ENCODE measurements at regions not wholly inside any gene's neighbourhood (a gene's known extent, or its start where the extent isn't known, plus 50 kb on each side); places are given as distances from the start of the nearest gene placed in this dataset.

DNA sequence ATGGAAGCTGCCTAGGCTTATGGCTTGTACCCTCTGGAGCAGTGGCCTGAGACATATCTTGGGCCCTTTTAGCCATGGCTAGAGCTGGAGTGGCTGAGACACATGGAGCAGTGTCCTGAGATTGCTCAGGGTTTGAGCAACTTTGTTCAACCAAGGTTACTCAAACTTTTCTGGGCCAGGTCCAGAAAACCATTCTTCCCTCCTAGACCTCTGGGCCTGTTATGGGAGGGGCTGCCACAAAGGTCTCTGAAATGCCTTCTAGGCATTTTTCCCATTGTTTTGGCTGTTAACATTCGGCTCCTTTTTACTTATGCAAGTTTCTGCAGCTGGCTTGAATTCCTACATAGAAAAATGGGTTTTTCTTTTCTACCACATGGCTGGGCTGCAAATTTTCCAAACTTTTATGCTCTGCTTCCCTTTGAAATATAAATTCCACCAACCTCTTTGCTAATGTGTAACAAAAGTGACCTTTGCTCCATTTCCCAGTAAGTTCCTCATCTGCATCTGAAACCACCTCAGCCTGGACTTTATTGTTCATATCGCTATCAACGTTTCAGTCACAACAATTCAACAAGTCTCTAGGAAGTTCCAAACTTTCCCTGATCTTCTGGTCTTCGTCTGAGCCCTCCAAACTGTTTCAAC is 84.9 kb upstream of the MAP4K3 start:
- TF ChIP-seq SIRT6 (IDR thresholded peaks at IDR 0.05; ENCODE audit: low read length), result no peak
- no peak for TF ChIP-seq SUZ12 (IDR thresholded peaks at IDR 0.05; ENCODE audit: low read length)
- TF ChIP-seq ZNF274 (IDR thresholded peaks at IDR 0.05; ENCODE audit: borderline replicate concordance, extremely low read depth, low read length), result no peak
- no peak for TF ChIP-seq TAF7 (optimal IDR thresholded peaks at IDR 0.05; ENCODE audit: borderline replicate concordance, low read depth, low read length)
- no peak for TF ChIP-seq RNF2 (IDR thresholded peaks at IDR 0.05; ENCODE audit: borderline replicate concordance, low read depth, low read length, missing control alignments, poor library complexity, severe bottlenecking)
- TF ChIP-seq CHD2 (IDR thresholded peaks at IDR 0.05; ENCODE audit: low read length), result no peak
- TF ChIP-seq RBBP5 (IDR thresholded peaks at IDR 0.05; ENCODE audit: borderline replicate concordance, low read depth, low read length), result no peak
- no peak for TF ChIP-seq BRCA1 (IDR thresholded peaks at IDR 0.05; ENCODE audit: low read depth, low read length)
- TF ChIP-seq EGR1 (IDR thresholded peaks at IDR 0.05; ENCODE audit: borderline replicate concordance, low read depth, low read length), result no peak
- no peak for TF ChIP-seq SIN3A (conservative IDR thresholded peaks at IDR 0.05 in 1 of 2, IDR thresholded peaks at IDR 0.05 in 1 of 2; ENCODE audit: low read depth in 1 of 2, low read length in 2 of 2)
- TF ChIP-seq TEAD4 (IDR thresholded peaks at IDR 0.05; ENCODE audit: low read depth, low read length), result no peak
- CTCF ChIA-PET (ENCODE audit: partially characterized antibody), result interaction anchor here (3.3 kb wide), 1 partner anchor 208 kb away, joined by 16 read pairs; no protein-coding TSS in a partner anchor

More for the DNA sequence above, 84.9 kb upstream of the MAP4K3 start:
- Histone ChIP-seq H3K27ac (ENCODE audit: low read depth, low read length) (no peak overlapping the region), H2AFZ (ENCODE audit: low read length) (no peak overlapping the region), H4K91ac (replicated peaks; ENCODE audit: insufficient read length, low read length) (no peak overlapping the region), H2BK12ac (ENCODE audit: low read depth, low read length) (no peak overlapping the region), H2BK5ac (ENCODE audit: low read depth, low read length) (no peak overlapping the region), H4K20me1 (replicated peaks in 1 of 2; ENCODE audit: control insufficient read depth in 1 of 2, insufficient read depth in 2 of 2, low read length in 2 of 2) (no peaks in the 10 kb centered on the region), H3K18ac (ENCODE audit: extremely low read depth, low read length) (no peak overlapping the region), H3K4me2 (ENCODE audit: insufficient read depth in 1 of 2, low read depth in 2 of 2, low read length in 2 of 2) (no peak overlapping the region), H3K79me2 (ENCODE audit: control insufficient read depth in 1 of 2, insufficient read depth in 2 of 2, low read length in 2 of 2) (no peaks in the 10 kb centered on the region), H3K9me3 (ENCODE audit: insufficient read depth in 2 of 2, low read depth in 1 of 2, low read length in 1 of 2) (peaks cover 19 to 21% of the 10 kb centered on the region in 2 experiments), H3K56ac (replicated peaks; ENCODE audit: insufficient read length, low read depth, low read length) (no peak overlapping the region), H3K23ac (ENCODE audit: insufficient read length) (no peak overlapping the region), H2AK5ac (ENCODE audit: low read depth, low read length) (no peak overlapping the region), H3K36me3 (ENCODE audit: control insufficient read depth in 2 of 4, insufficient read depth in 4 of 4, low read length in 3 of 4) (peaks cover 0 to 4% (median 0%) of the 10 kb centered on the region in 4 experiments; a peak in 2 of 8 replicates), H3K9ac (replicated peaks in 1 of 4; ENCODE audit: extremely low read depth in 1 of 4, low read depth in 3 of 4, low read length in 3 of 4) (no peak overlapping the region), H3K4ac (replicated peaks; ENCODE audit: insufficient read length, low read depth, low read length) (no peak overlapping the region), H2BK20ac (ENCODE audit: low read length) (no peak overlapping the region), H3K4me3 (ENCODE audit: extremely low read depth in 1 of 4, insufficient read depth in 2 of 4, low read depth in 3 of 4, low read length in 4 of 4) (no peak overlapping the region), H2BK15ac (ENCODE audit: low read length) (no peak overlapping the region), H4K5ac (ENCODE audit: insufficient read length, low read depth, low read length) (no peak overlapping the region), H3K4me1 (replicated peaks in 1 of 4; ENCODE audit: control insufficient read depth in 3 of 4, insufficient read depth in 4 of 4, low read length in 3 of 4) (peaks cover 0 to 7% (median 2%) of the 10 kb centered on the region in 4 experiments; a peak in 2 of 7 replicates), H3K27me3 (replicated peaks in 1 of 4; ENCODE audit: control insufficient read depth in 3 of 4, extremely low read depth in 1 of 4, insufficient read depth in 3 of 4, low read length in 3 of 4) (no peaks in the 10 kb centered on the region), H3K23me2 (ENCODE audit: low read depth, low read length) (no peaks in the 10 kb centered on the region), H4K8ac (ENCODE audit: extremely low read depth, insufficient read depth, low read length) (no peak overlapping the region), H3K79me1 (ENCODE audit: low read depth, low read length) (no peaks in the 10 kb centered on the region), H2BK120ac (replicated peaks; ENCODE audit: low read depth, low read length) (no peak overlapping the region), H3K14ac (ENCODE audit: insufficient read length) (no peak overlapping the region)
- no peak for DNase-seq (ENCODE audit: low read depth in 1 of 2, low spot score in 2 of 2)
- POLR2A ChIA-PET (ENCODE audit: partially characterized antibody), result no interaction called here
- FAIRE-seq, result no peak
- WGBS, 2 experiments (ENCODE audit: extremely low coverage in 1 of 2, insufficient coverage in 1 of 2, insufficient read length in 1 of 2, insufficient replicate concordance in 2 of 2, low coverage in 1 of 2, low lambda C conversion rate in 2 of 2, missing lambda C conversion rate in 1 of 2), result 80% methylated on average over 4 of the region's 4 CpGs; no CpG with 5 or more reads in 1 of the 2 experiments

Measured in H1 (cell line).